GM18507 (cell line): ENCODE measurements at regions not wholly inside any gene's neighbourhood (a gene's known extent, or its start where the extent isn't known, plus 50 kb on each side); places are given as distances from the start of the nearest gene placed in this dataset.
"Not testable (repeated sequence)": the region's sequence is repeated elsewhere in the genome, so short reads cannot be mapped to it uniquely, and the experiment has no call there.

Experiments used
- DNase-seq: peaks from one replicate; pipeline ENCODE4 v3.0.0; 2011; ENCODE audit warnings: low read depth; ENCODE audit not compliant: insufficient read length; ENCODE audit errors: extremely low spot score
- FAIRE-seq: peaks from 2 replicates; lab custom pipeline; 2011; peaks lifted over from hg19 to GRCh38; lab: Jason Lieb, UNC

DNA sequence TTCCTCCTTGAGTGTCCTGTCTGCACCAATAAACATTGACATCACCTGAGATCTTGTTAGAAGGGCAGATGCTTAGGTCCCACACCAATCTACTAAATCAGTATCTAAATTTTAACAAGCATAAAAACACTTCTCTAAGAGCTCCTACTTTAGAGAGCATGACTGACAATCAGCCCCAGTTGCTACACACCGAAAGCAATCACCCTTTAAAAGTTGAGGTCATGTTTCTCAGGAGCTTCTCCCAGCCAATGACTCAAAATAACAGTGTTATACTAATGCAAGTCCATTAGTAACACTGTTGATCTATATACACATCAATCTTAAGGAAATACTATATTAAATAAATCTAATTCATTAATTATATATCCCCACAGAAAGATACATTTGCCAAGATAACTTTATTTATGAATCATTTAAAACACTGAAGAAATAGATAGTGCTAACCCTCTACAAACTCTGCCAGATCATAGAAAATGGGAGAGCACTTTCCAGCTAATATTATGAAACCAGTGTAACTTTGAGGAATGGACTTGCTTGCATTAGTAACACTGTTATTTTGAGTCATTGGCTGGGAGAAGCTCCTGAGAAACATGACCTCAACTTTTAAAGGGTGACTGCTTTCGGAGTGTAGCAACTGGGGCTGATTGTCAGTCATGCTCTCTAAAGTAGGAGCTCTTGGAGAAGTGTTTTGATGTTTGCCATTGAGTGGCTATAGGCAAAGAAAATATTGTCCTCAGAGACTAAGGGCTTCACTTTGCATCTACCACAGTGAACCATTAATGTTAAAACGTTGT, 109.8 kb upstream of the HDX start:
- DNase-seq, result no peak

DNA sequence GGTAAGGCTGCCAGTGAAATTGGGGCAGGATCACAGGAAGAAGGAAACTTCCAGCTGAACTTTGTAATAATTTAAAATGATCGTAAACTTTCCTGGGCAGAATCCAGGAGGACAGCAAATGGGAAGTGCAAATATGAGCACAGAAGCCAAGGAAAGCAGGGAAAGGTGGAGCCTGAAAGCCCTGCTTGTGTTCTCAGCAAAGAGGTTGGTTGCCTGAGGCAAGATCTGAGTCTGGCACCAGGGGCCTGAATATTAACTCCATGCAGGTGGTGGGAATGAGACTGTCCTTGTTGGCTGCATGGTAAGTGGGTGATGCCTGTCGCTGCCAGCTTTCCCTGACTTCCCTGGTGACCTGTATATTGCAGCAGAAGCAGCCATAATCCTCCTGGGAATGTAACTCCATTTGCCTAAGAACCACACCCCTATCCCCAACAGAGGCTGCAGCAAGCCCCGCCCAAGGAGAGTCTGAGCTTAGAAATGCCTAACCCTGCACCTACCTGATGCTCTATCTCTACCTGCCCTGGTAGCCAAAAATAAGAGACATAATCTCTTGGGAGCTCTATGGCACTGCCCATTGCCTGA, 132.0 kb upstream of the HDX start:
- FAIRE-seq (no peak), DNase-seq (no peak)

More for the DNA sequence above, 109.8 kb upstream of the HDX start:
- FAIRE-seq, result no peak

DNA sequence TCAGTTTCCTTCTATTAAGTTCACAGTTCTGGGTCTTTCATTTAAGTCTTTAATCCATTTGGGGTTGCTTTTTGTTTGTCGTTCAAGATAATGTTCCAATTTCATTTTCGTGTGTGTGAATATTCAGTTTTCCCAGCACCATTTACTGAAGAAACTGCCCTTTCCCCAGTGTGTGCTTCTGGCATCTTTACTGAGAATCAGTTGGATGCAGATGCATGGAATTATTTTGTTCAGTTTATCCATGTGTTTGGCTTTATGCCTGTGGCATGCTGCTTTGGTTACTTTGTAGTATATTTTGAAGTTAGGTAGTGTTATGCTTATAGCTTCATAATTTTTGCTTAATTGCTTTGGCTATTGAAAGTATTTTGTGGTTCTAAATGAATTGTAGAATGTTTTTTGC, 163.8 kb upstream of the HDX start:
- DNase-seq, result no peak
- FAIRE-seq, result no peak

DNA sequence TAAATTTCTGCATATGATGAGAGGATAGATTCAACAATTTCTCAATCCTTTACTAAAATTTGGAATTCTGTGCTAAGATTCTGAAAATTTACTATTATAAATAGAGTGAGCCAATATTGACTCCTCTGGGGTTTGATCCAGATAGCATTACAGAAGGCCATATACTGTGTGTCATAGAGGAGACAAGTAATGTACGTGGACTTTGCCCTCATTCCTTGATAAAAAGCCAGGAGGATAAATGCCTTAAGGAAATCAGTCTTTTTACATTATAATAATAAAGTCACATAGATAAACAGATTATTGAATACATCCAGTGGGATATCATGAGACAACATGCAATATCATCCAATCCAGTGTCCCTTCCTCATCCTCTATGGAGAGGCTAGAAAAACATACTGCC, 188.0 kb upstream of the HDX start:
- DNase-seq (no peak), FAIRE-seq (no peak)

DNA sequence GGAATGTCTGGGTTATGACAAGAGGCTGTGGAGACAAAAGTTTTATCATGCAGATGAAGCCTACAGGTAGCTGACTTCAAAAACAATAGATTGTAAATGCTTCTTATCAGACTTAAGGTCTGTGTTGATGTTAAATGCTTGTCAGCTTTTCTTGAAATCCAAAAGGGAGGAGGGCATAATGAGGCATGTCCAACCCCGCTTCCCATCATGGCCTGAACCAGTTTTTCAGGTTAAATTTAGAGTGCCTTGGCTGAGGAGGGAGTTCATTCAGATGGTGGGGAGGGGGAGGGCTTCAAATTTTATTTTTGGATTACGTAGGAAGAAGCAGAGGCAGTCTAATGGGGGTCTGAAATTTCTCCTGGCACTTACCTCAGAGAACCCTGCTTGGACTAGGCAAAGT, 207.7 kb upstream of the HDX start:
- DNase-seq, result no peak
- no peak for FAIRE-seq

DNA sequence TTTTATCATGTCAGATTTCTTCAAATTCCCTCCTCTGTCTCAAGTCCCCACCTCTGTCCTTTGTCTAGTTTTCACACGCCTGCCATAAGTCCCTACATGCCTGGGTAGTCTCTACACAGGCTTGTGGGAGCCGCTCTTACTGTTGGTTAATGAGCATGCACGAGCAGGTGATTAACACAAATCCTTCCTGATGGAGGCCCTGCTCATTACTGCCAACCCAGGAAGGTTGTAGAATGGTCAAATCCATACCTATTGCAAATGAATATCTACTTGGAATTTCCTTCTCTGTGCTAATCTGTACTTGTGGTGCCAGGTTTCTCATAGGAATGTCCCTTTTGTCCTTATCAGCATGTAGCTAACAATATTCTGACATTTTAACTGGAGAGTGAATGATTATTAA, 208.4 kb upstream of the HDX start:
- FAIRE-seq (no peak), DNase-seq (no peak)

DNA sequence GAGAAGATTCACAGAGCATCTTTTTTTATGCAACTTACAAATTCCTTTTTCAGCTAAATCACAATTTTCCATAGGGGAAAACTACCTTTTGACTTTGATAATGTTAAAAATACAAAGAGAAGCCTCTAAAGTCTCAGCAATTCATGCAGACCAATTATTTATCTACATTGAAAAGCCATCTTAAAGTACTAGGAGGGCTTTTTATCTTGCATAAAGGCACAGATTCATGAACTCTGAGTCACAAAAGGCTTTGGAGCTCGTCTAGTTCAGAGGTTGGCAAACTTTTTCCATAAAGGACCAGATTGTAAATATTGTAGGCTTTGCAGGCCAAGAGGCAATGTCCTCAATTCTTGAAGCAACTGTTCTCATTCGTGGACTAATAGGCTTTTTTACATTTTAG, 210.4 kb upstream of the HDX start:
- FAIRE-seq (no peak), DNase-seq (no peak)

DNA sequence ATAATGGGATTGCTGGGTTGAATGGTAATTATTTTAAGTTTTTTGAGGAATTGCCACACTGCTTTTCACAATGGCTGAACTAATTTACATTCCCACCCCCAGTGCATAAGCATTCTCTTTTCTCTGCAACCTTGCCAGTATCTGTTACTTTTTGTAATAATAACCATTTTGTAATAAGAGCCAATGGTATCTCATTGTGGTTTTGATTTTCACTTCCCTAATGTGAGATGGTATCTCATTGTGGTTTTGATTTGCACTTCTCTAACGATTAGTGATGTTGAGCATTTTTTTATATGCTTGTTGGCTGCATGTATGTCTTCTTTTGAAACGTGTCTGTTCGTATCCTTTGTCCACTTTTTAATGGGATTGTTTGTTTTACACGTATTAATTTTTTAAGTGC, 213.1 kb upstream of the HDX start:
- FAIRE-seq, result peak; percentile 33
- no peak for DNase-seq

DNA sequence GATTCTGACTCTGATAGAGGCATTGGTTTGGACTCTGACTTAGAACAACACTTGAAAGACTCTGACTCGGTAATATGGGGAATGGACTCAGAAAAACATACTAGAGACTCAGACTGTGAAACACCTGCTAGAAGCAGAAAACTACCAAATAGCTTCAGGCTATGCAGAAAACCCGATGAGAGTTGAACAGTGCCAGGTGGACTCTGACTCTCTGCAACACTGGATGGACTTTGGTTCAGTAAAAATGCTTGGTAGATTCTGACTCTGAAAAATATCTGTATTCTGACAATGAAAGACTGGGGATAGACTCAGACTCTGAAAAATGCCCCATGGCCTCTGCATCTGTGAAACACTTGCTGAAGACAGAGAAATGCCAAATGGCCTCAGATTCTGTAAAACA, 215.1 kb upstream of the HDX start:
- FAIRE-seq (no peak), DNase-seq (no peak)

DNA sequence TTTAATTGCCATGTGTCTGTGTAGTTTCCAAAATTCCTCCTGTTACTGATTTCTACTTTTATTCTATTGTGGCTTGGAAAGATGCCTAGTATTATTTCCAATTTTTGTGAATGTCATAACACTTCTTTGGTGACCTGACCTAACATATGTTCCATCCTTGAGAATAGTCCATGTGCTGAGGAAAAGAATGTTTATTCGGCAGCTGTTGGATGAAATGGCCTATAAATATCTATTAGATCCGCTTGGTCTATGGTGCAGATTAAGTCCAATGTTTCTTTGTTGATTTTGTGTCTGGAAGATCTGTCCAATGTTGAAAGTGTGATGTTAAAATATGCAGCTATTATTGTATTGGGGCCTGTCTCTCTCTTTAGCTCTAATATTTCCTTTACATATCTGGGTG, 219.2 kb upstream of the HDX start:
- FAIRE-seq, result no peak
- no peak for DNase-seq

DNA sequence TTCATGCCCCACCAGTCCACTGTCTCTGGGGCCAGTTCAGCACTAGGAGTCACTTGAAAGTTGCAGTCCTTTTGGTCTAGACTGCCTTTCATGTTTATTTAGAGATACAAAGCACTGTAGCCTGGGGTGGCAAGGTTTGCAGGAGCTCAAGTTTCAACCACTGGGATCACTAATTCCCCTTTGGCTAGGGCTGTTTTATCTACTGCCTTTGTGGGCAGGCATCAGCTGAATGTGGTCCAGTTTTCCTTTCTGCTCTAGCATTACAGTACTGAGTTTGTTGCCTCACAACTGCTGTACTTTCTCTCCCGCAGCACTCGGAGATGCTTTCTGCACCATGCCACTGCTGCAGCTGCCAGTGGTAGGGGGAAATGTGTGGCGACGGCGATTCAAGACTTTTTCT, 222.3 kb upstream of the HDX start:
- DNase-seq, result no peak
- no peak for FAIRE-seq

DNA sequence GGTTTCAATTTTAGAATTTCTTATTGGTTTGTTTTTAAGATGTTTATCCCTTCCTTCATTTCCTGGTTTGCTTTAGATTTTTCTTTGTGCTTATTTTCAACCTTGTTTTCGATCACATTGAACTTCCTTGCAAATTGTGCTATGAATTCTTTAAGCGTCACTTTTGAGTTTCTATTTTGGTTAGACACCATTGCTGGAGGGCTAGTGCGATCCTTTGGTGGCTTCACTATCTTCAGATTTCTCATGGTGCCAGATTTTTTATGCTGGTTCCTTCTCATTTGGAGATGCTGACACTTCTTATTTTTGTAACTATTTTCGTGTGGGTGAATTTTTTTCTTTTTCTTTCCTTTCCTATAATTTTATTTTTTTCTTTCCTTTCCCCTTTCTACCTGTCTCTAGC, 227.2 kb upstream of the HDX start:
- DNase-seq, result no peak
- FAIRE-seq, result peak; percentile 9

DNA sequence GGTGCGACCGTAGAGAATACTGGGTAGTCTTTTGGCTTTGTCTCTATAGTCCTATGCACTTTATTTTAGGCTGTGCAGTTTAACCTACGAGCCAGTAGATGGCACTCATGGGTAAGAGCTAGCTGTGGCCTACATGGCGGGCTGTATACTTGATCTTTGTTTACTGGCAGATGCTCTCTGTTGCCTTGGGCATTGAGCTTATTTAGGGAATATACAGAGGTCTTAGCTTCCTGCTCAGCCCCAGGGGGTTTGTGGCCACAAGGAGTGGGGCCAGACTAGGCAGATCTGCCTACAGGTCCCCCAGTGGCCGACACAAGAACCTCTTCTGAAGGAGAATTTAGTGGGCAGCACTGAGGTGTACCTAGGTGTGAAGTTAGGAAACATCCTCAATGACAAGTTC, 227.6 kb upstream of the HDX start:
- peak; percentile 91 for FAIRE-seq

DNA sequence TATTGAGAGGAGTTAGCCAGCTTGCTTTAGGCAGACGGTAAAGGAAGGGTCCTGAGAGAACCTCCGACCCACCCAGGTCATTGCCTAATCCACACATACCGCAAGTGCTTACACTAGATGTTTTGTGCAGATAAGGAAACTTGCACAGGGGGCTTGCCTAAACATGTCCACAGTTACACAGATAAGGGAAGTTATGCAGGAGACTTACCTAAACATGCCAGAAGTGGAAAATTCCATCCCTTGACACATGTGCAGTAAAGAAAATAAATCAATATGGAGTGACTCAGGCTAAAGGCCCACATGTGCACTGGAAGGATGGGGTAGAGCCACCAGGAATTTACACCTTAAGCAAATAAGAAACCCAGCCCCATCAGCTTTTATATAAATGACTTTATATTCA, 232.8 kb upstream of the HDX start:
- no peak for DNase-seq

More for the DNA sequence above, 227.6 kb upstream of the HDX start:
- DNase-seq, result no peak

DNA sequence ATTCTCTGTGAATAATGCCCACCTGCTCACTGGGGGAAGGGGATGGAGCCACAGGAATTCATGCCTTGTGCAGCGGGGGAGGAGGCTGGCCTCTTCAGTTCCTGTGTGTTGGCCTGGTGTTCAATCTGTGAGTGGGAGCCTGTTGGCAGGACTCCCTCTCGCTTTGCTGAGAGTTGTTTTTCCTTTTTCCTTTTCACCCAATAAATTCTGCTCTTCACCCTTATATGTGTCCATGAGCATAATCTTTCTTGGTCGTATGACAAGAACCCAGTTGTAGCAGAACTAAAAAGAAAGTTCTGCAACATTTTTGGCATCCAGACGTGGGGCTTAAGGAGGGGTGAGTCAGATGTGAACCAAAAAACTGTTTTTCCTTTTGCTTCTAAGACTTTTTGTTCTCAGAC, 235.2 kb upstream of the HDX start:
- FAIRE-seq (no peak), DNase-seq (no peak)

More for the DNA sequence above, 232.8 kb upstream of the HDX start:
- FAIRE-seq, result no peak

DNA sequence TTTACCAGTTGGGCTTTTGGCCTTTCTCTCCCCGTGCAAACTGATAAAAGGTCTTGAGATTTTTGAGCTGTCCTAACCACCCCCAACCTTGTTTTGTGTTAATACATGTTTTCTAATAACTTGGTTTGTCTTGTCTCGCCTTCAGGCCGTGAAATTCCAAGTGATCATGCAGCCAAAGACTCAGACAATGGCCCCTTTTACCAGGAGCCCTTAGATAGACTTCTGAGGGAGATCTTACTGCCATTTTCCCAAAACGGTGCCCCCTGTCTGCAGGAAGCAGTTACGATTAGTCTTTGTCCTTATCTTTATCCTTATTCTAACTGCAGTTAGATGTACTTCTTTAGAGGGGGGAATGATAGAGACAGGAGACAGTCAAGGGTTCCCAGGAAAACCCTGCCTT, 245.3 kb upstream of the HDX start:
- no peak for FAIRE-seq
- DNase-seq, result no peak

DNA sequence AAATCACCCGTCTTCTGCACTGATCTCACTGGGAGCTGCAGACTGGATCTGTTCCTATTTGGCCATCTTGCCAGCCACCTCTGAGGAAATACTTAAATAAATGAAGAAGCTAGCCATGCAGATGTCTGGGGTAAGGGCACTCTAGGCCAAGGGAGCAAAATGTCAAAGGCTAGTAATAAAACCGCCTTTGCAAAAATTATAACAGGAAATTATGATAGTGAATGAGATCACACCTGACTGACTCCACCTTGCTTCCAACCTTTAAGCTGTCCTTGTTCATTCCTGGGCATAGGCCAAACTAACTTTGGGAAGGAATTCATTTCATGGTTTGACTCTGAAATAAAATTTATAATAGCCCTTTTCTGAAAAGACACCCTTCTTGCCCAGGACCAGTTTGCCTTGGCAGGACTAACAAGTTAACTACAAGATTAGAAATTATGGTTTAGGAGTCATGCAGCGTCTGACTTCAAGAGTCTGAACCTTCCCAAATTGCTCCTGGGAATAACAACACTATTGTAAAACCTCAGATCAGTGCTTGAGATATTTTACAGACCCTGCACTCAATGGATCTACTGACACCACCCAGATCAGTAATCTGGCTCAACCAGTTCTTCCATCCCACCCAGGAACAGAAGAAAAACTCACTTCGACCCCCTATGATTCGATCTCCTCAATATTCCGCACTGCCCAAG, 246.9 kb upstream of the HDX start:
- DNase-seq, result no peak
- no peak for FAIRE-seq

DNA sequence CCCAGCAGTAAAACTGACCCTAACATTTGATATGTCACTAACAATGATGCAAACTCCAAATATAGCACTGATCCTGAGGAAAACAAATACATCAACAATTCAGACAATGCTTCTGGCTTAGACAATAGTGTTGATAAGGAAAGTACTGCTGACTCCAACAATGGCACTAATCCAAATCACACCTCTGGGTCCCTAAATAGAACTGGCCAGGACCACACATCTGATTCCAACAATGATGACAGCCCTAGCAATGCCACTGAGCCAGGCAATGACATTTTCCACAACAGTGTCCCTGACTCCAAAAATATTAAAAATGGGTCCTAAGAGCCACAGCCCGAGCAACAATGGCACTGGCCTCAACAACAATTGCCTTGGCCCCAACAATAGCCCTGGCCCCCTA, 243.1 kb upstream of the APOOL start:
- FAIRE-seq (no peak), DNase-seq (no peak)

DNA sequence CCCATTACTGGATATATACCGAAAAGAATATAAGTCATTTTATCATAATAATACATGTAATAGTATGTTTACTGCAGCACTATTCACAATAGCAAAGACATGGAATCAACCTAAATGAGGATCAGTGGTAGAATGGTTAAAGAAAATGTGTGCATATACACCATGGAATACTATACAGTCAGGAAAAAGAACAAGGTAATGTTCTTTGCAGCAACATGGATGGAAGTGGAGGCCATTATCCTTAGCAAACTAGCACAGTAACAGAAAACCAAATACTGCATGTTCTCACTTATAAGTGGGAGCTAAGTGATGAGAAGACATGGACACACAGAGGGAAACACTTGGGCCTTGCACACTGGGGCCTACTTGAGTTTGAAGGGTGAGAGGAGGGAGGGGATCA, 207.4 kb upstream of the APOOL start:
- DNase-seq (no peak), FAIRE-seq (no peak)

DNA sequence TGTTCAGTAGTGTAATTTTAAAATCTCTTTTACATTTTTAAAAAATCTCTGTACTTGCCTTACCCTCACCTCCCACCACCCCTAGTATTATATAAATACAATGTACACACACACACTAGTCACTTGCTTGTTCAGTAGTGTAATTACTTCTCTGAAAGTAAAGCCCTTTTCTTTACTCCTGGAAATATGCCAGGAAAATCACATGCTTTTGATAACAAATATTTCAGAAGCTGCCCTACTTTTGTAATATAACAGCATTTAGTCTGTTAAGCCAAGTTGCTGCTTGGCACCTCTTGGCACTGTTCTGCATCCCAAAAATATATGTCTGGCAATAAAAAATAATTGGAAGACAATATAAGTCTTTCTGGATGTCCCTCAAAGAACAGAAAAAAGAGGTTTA, 172.8 kb upstream of the APOOL start:
- FAIRE-seq (no peak), DNase-seq (no peak)

DNA sequence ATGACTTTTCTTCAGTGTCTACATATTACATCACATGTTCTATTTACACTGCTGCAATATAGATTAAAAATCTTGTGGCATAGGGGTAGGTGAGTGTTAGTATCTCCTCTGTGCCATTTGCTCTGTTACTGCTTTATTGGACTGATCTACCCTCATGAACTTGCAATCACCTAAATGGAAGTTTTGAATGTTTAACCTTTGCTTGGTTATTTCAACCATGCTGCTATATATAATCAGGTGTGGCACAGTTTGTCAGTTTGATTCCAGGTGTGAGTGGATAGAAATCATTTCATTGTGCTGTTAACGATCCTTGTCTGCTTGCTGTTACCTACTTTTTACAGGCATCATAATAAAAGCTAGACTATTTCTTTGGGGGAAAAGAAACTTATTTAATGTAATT, 157.1 kb upstream of the APOOL start:
- not testable (repeated sequence) for FAIRE-seq

More for the DNA sequence above, 157.1 kb upstream of the APOOL start:
- not testable (repeated sequence) for DNase-seq
